Keratinocyte (primary cell): ENCODE measurements at regions not wholly inside any gene's neighbourhood (a gene's known extent, or its start where the extent isn't known, plus 50 kb on each side); places are given as distances from the start of the nearest gene placed in this dataset.

Source experiments
- DNase-seq: peaks from one replicate; pipeline ENCODE4 v3.0.0-alpha.2; 2011; ENCODE audit warnings: low read depth, missing footprints, low spot score
- FAIRE-seq: peaks from 2 replicates; lab custom pipeline; 2011; peaks lifted over from hg19 to GRCh38; lab: Jason Lieb, UNC
- H2AFZ ChIP-seq: 2 replicates; pipeline ENCODE4 v1.6.0; 2012; ENCODE audit warnings: low read length, control low read depth, inconsistent platforms; ENCODE audit not compliant: control insufficient read depth
- H3K27ac ChIP-seq: 2 replicates; pipeline ENCODE4 v1.5.1; 2011; ENCODE audit warnings: low read length; ENCODE audit not compliant: control insufficient read depth, insufficient read depth
- H3K27me3 ChIP-seq: 3 replicates; pipeline ENCODE4 v1.6.0; 2011; ENCODE audit warnings: low read length; ENCODE audit not compliant: control insufficient read depth, insufficient read depth; ENCODE audit errors: extremely low read depth
- H3K36me3 ChIP-seq, 2 experiments: 2 replicates in 1 of 2; 3 replicates in 1 of 2; pipeline ENCODE4 v1.5.1; 2011; ENCODE audit warnings: low read length in 2 of 2, mild to moderate bottlenecking in 1 of 2; ENCODE audit not compliant: control insufficient read depth in 2 of 2, insufficient read depth in 2 of 2; ENCODE audit errors: extremely low read depth in 1 of 2
- H3K4me1 ChIP-seq: 3 replicates; pipeline ENCODE4 v1.5.1; 2011; ENCODE audit warnings: low read length; ENCODE audit not compliant: control insufficient read depth, insufficient read depth; ENCODE audit errors: extremely low read depth
- H3K4me2 ChIP-seq: 3 replicates; pipeline ENCODE4 v1.6.0; 2011; ENCODE audit warnings: low read depth, low read length; ENCODE audit not compliant: control insufficient read depth, insufficient read depth; ENCODE audit errors: extremely low read depth
- H3K4me3 ChIP-seq, 3 experiments: fragments of 200-600 bp in 1 of 3; sonication (generic) in 1 of 3; 2 replicates in 2 of 3; 3 replicates in 1 of 3; pipeline ENCODE4 v1.5.1; 2011 to 2016; ENCODE audit warnings: low read length in 3 of 3, mild to moderate bottlenecking in 3 of 3, control low read depth in 2 of 3, inconsistent platforms in 1 of 3, low read depth in 1 of 3, mixed read lengths in 1 of 3, mixed run types in 1 of 3, moderate library complexity in 1 of 3; ENCODE audit not compliant: control insufficient read depth in 2 of 3, insufficient read depth in 2 of 3; ENCODE audit errors: extremely low read depth in 1 of 3
- H3K79me2 ChIP-seq: 2 replicates; pipeline ENCODE4 v1.6.0; 2012; ENCODE audit warnings: low read length; ENCODE audit not compliant: control insufficient read depth, insufficient read depth
- H3K9ac ChIP-seq: 3 replicates; pipeline ENCODE4 v1.6.0; 2011; ENCODE audit warnings: low read length; ENCODE audit not compliant: control insufficient read depth, insufficient read depth; ENCODE audit errors: extremely low read depth
- H3K9me1 ChIP-seq: 3 replicates; pipeline ENCODE4 v1.6.0; 2011; ENCODE audit warnings: low read length; ENCODE audit not compliant: control insufficient read depth, insufficient read depth; ENCODE audit errors: extremely low read depth
- H3K9me3 ChIP-seq: 2 replicates; pipeline ENCODE4 v1.5.1; 2012; ENCODE audit warnings: low read depth, low read length; ENCODE audit not compliant: control insufficient read depth
- H4K20me1 ChIP-seq: 3 replicates; pipeline ENCODE4 v1.6.0; 2011; ENCODE audit warnings: low read length; ENCODE audit not compliant: control insufficient read depth, insufficient read depth; ENCODE audit errors: extremely low read depth
- CTCF ChIP-seq, 3 experiments: IDR thresholded peaks in 1 of 3; conservative IDR thresholded peaks in 1 of 3; optimal IDR thresholded peaks in 1 of 3; 2 replicates in 2 of 3; 3 replicates in 1 of 3; pipeline versions ENCODE3 to v1.5.1; 2011; ENCODE audit warnings: low read length in 3 of 3, mild to moderate bottlenecking in 3 of 3, moderate library complexity in 2 of 3, control low read depth in 1 of 3, inconsistent platforms in 1 of 3; ENCODE audit not compliant: insufficient read depth in 2 of 3; ENCODE audit errors: extremely low read depth in 1 of 3
- EZH2 ChIP-seq: IDR thresholded peaks from one replicate; pipeline ENCODE4 v1.6.1; 2012; ENCODE audit warnings: inconsistent platforms, mild to moderate bottlenecking, low read length, moderate library complexity
- dilution Hi-C: fragments of 300-500 bp; cut with MboI; formaldehyde crosslinking; loops from one replicate; pipeline ENCODE4 v1.7.0; 2020; ENCODE audit warnings: low sequenced_read_pairs; ENCODE audit not compliant: extremely low pct_ligation_motif_present

GRCh38 chr1:119565131-119565772 lies 58.2 kb downstream of the HSD3B1 start:
- peak overlapping the region; percentile 38 for H3K27ac ChIP-seq
- dilution Hi-C loops = no loop called here
- peak overlapping the region; percentile 33 for H3K9ac ChIP-seq
- H3K9me3 ChIP-seq = no peaks in the 10 kb centered on the region
- H3K36me3 ChIP-seq = no peaks in the 10 kb centered on the region
- H3K79me2 ChIP-seq = no peaks in the 10 kb centered on the region
- H3K9me1 ChIP-seq = no peaks in the 10 kb centered on the region
- H3K4me2 ChIP-seq = peak overlapping the region; percentile 48
- H2AFZ ChIP-seq = peak overlapping the region; percentile 60
- no peaks in the 10 kb centered on the region for H4K20me1 ChIP-seq
- FAIRE-seq (no peak), DNase-seq (no peak)
- no peaks in the 10 kb centered on the region for H3K27me3 ChIP-seq
- H3K4me3 ChIP-seq = no peak overlapping the region
- no peak for TF ChIP-seq EZH2
- no peak for TF ChIP-seq CTCF (optimal IDR thresholded peaks at IDR 0.05 in 1 of 3, IDR thresholded peaks at IDR 0.05 in 1 of 3, conservative IDR thresholded peaks at IDR 0.05 in 1 of 3; ENCODE audit: extremely low read depth in 1 of 3, insufficient read depth in 2 of 3, low read length in 3 of 3)
- H3K4me1 ChIP-seq = peaks cover 26% of the 10 kb centered on the region

GRCh38 chr1:119569095-119569494 lies 62.1 kb downstream of the HSD3B1 start:
- Histone ChIP-seq H4K20me1 (no peaks in the 10 kb centered on the region), H3K36me3 (no peaks in the 10 kb centered on the region), H3K79me2 (no peaks in the 10 kb centered on the region), H3K4me1 (peaks cover 26% of the 10 kb centered on the region), H3K9me3 (no peaks in the 10 kb centered on the region), H3K4me2 (no peak overlapping the region), H3K9ac (no peak overlapping the region), H3K27me3 (no peaks in the 10 kb centered on the region), H2AFZ (no peak overlapping the region), H3K4me3 (no peak overlapping the region), H3K27ac (no peak overlapping the region), H3K9me1 (no peaks in the 10 kb centered on the region)
- no peak for TF ChIP-seq CTCF (optimal IDR thresholded peaks at IDR 0.05 in 1 of 3, IDR thresholded peaks at IDR 0.05 in 1 of 3, conservative IDR thresholded peaks at IDR 0.05 in 1 of 3; ENCODE audit: extremely low read depth in 1 of 3, insufficient read depth in 2 of 3, low read length in 3 of 3)
- no peak for TF ChIP-seq EZH2
- no peak for FAIRE-seq
- dilution Hi-C loops = no loop called here
- DNase-seq = no peak
